Coronary artery (tissue), 2 donors: ENCODE measurements at regions not wholly inside any gene's neighbourhood (a gene's known extent, or its start where the extent isn't known, plus 50 kb on each side); places are given as distances from the start of the nearest gene placed in this dataset.

Experiments
- DNase-seq: peaks from one replicate; pipeline ENCODE4 v3.0.0-alpha.2; 2017; ENCODE audit warnings: low spot score
- H3K27ac ChIP-seq, 2 donors: fragments of 200-600 bp; sonication (generic); one replicate each; pipeline ENCODE4 v1.5.1; 2016 to 2019
- H3K4me3 ChIP-seq: fragments of 200-600 bp; sonication (generic); 2 replicates; pipeline ENCODE4 v1.5.1; 2016; ENCODE audit warnings: mild to moderate bottlenecking, moderate library complexity
- CTCF ChIP-seq: fragments of 200-600 bp; sonication (generic); IDR thresholded peaks from one replicate; pipeline ENCODE4 v1.5.1; 2019; ENCODE audit warnings: antibody characterized with exemption

- peak overlapping the region; percentile 63 to 73 for H3K27ac ChIP-seq
- no peak overlapping the region for H3K4me3 ChIP-seq
- no peak for DNase-seq
- no peak for TF ChIP-seq CTCF
Observed at GRCh38 chr3:64895991-64896895, 208.4 kb upstream of the ADAMTS9 start.

- Histone ChIP-seq H3K4me3 (no peak overlapping the region), H3K27ac (peak overlapping the region; percentile 21 to 73)
- no peak for DNase-seq
- no peak for TF ChIP-seq CTCF
Observed at GRCh38 chr3:64895106-64895990, 207.5 kb upstream of the ADAMTS9 start.

- Histone ChIP-seq H3K4me3 (no peak overlapping the region), H3K27ac (peak overlapping the region in 1 of 2 donors; percentile 10)
- DNase-seq = no peak
- TF ChIP-seq CTCF = no peak
Observed at GRCh38 chr3:64894006-64894405, 206.2 kb upstream of the ADAMTS9 start.

- Histone ChIP-seq H3K27ac (no peak overlapping the region), H3K4me3 (no peak overlapping the region)
- no peak for DNase-seq
- no peak for TF ChIP-seq CTCF
Observed at GRCh38 chr3:64892671-64893309, 205.0 kb upstream of the ADAMTS9 start.

GRCh38 chr3:64891021-64891420 is 203.2 kb upstream of the ADAMTS9 start:
- H3K4me3 ChIP-seq = no peak overlapping the region
- no peak for TF ChIP-seq CTCF
- no peak for DNase-seq
- no peak overlapping the region for H3K27ac ChIP-seq

GRCh38 chr3:64890466-64890865 is 202.7 kb upstream of the ADAMTS9 start:
- no peak for DNase-seq
- no peak for TF ChIP-seq CTCF
- peak overlapping the region in 1 of 2 donors; percentile 60 for H3K27ac ChIP-seq
- no peak overlapping the region for H3K4me3 ChIP-seq
